H9 (cell line): ENCODE measurements at regions not wholly inside any gene's neighbourhood (a gene's known extent, or its start where the extent isn't known, plus 50 kb on each side); places are given as distances from the start of the nearest gene placed in this dataset.

Experiments used
- DNase-seq: peaks from one replicate; pipeline ENCODE4 v3.0.0-alpha.2; 2017
- H2AFZ ChIP-seq: one replicate; pipeline ENCODE4 v1.6.1; 2013; ENCODE audit warnings: mild to moderate bottlenecking, low read length, control low read depth, moderate library complexity
- H2AK5ac ChIP-seq: 2 replicates; pipeline ENCODE4 v1.6.1; 2013; ENCODE audit warnings: low read length, control low read depth, mixed read lengths; ENCODE audit not compliant: insufficient read length
- H2BK120ac ChIP-seq: one replicate; pipeline ENCODE4 v1.6.1; 2013; ENCODE audit warnings: low read depth, mild to moderate bottlenecking, low read length, control low read depth, inconsistent platforms; ENCODE audit not compliant: poor library complexity, severe bottlenecking
- H2BK12ac ChIP-seq: 2 replicates; pipeline ENCODE4 v1.6.1; 2013; ENCODE audit warnings: low read length, control low read depth, mixed read lengths, low read depth; ENCODE audit not compliant: insufficient read length
- H2BK15ac ChIP-seq: 2 replicates; pipeline ENCODE4 v1.6.1; 2013; ENCODE audit warnings: low read depth, low read length, control low read depth
- H2BK20ac ChIP-seq: one replicate; pipeline ENCODE4 v1.6.1; 2013; ENCODE audit warnings: low read depth, mild to moderate bottlenecking, low read length, control low read depth, inconsistent platforms; ENCODE audit not compliant: poor library complexity, severe bottlenecking
- H2BK5ac ChIP-seq: 2 replicates; pipeline ENCODE4 v1.6.1; 2013; ENCODE audit warnings: low read length, control low read depth, mixed read lengths; ENCODE audit not compliant: insufficient read length
- H3K14ac ChIP-seq: 2 replicates; pipeline ENCODE4 v1.6.1; 2013; ENCODE audit warnings: low read length, control low read depth; ENCODE audit not compliant: insufficient read depth
- H3K18ac ChIP-seq: 2 replicates; pipeline ENCODE4 v1.6.1; 2013; ENCODE audit warnings: low read depth, mild to moderate bottlenecking, mixed read lengths, low read length, control low read depth; ENCODE audit not compliant: insufficient read length
- H3K23ac ChIP-seq: 2 replicates; pipeline ENCODE4 v1.6.1; 2013; ENCODE audit warnings: low read length, control low read depth, mixed read lengths, low read depth; ENCODE audit not compliant: insufficient read length
- H3K23me2 ChIP-seq: 2 replicates; pipeline ENCODE4 v1.6.1; 2013; ENCODE audit warnings: low read depth, mild to moderate bottlenecking, mixed read lengths, low read length, control low read depth; ENCODE audit not compliant: insufficient read length, poor library complexity, severe bottlenecking
- H3K27ac ChIP-seq: 2 replicates; pipeline ENCODE4 v1.5.1; 2013; ENCODE audit warnings: low read length, control low read depth, mixed read lengths, low read depth; ENCODE audit not compliant: insufficient read length
- H3K27me3 ChIP-seq: 2 replicates; pipeline ENCODE4 v1.6.1; 2013; ENCODE audit warnings: low read length, control low read depth, inconsistent platforms; ENCODE audit not compliant: insufficient read depth
- H3K4ac ChIP-seq: 2 replicates; pipeline ENCODE4 v1.6.1; 2013; ENCODE audit warnings: low read depth, mild to moderate bottlenecking, control low read depth, inconsistent platforms, low read length, moderate library complexity
- H3K4me1 ChIP-seq: 2 replicates; pipeline ENCODE4 v1.6.1; 2013; ENCODE audit warnings: low read length, control low read depth, inconsistent platforms; ENCODE audit not compliant: insufficient read depth
- H3K4me2 ChIP-seq: 2 replicates; pipeline ENCODE4 v1.6.1; 2013; ENCODE audit warnings: low read length, control low read depth, mixed read lengths; ENCODE audit not compliant: insufficient read length, insufficient read depth
- H3K56ac ChIP-seq: 2 replicates; pipeline ENCODE4 v1.6.1; 2013; ENCODE audit warnings: low read depth, mild to moderate bottlenecking, mixed read lengths, low read length, control low read depth; ENCODE audit not compliant: insufficient read length
- H3K79me1 ChIP-seq: 2 replicates; pipeline ENCODE4 v1.6.1; 2013; ENCODE audit warnings: low read depth, mild to moderate bottlenecking, moderate library complexity, low read length, control low read depth, inconsistent platforms; ENCODE audit not compliant: insufficient read depth, poor library complexity, severe bottlenecking
- H3K79me2 ChIP-seq: 2 replicates; pipeline ENCODE4 v1.6.1; 2013; ENCODE audit warnings: low read length, control low read depth, inconsistent platforms; ENCODE audit not compliant: insufficient read depth
- H3K9ac ChIP-seq: 2 replicates; pipeline ENCODE4 v1.6.1; 2013; ENCODE audit warnings: low read length, control low read depth, mixed read lengths; ENCODE audit not compliant: insufficient read length; ENCODE audit errors: extremely low read depth
- H3K9me3 ChIP-seq: one replicate; pipeline ENCODE4 v1.6.1; 2013; ENCODE audit warnings: low read depth, low read length, inconsistent platforms; ENCODE audit not compliant: control insufficient read depth
- H3T11ph ChIP-seq: one replicate; pipeline ENCODE4 v1.6.1; 2013; ENCODE audit warnings: mild to moderate bottlenecking, low read length, control low read depth, inconsistent platforms
- H4K20me1 ChIP-seq: one replicate; pipeline ENCODE4 v1.6.1; 2013; ENCODE audit not compliant: control insufficient read depth, insufficient read length, insufficient read depth
- H4K5ac ChIP-seq: 2 replicates; pipeline ENCODE4 v1.6.1; 2013; ENCODE audit warnings: low read depth, mild to moderate bottlenecking, mixed read lengths, low read length, control low read depth; ENCODE audit not compliant: insufficient read length
- H4K8ac ChIP-seq: replicated peaks from 2 replicates; pipeline ENCODE4 v1.6.1; 2013; ENCODE audit warnings: low read length, control low read depth, mixed read lengths, low read depth; ENCODE audit not compliant: insufficient read length
- H4K91ac ChIP-seq: 2 replicates; pipeline ENCODE4 v1.6.1; 2013; ENCODE audit warnings: low read depth, mild to moderate bottlenecking, moderate library complexity, mixed read lengths, low read length, control low read depth; ENCODE audit not compliant: insufficient read length
- H3K27ac Mint-ChIP-seq, 3 experiments: 2 replicates in 2 of 3; 3 replicates in 1 of 3; pipeline ENCODE4 v1.8.0; 2020 to 2021; ENCODE audit warnings: mixed read lengths in 3 of 3, mild to moderate bottlenecking in 1 of 3, moderate library complexity in 1 of 3
- H3K27me3 Mint-ChIP-seq: 2 replicates; pipeline ENCODE4 v1.8.0; 2021; ENCODE audit warnings: low read depth, mild to moderate bottlenecking, moderate library complexity, mixed read lengths
- H3K36me3 Mint-ChIP-seq, 3 experiments: 2 replicates in 2 of 3; 3 replicates in 1 of 3; pipeline ENCODE4 v1.8.0; 2020 to 2021; ENCODE audit warnings: low read depth in 3 of 3, mixed read lengths in 3 of 3; ENCODE audit not compliant: insufficient read depth in 1 of 3
- H3K4me1 Mint-ChIP-seq, 2 experiments: 2 replicates each; pipeline ENCODE4 v1.8.0; 2020; ENCODE audit warnings: mixed read lengths in 2 of 2
- H3K4me3 Mint-ChIP-seq, 2 experiments: 2 replicates in 1 of 2; 3 replicates in 1 of 2; pipeline ENCODE4 v1.8.0; 2020 to 2021; ENCODE audit warnings: mild to moderate bottlenecking in 2 of 2, mixed read lengths in 2 of 2, moderate library complexity in 1 of 2
- H3K9me3 Mint-ChIP-seq, 2 experiments: 2 replicates in 1 of 2; 3 replicates in 1 of 2; pipeline ENCODE4 v1.8.0; 2020; ENCODE audit warnings: mild to moderate bottlenecking in 2 of 2, mixed read lengths in 2 of 2, moderate library complexity in 1 of 2
- WGBS: extraction: QIAGEN DNeasy Blood & Tissue Kit; methylation state at CpG from one replicate; pipeline ENCODE4 v1.1.7; 2013; ENCODE audit warnings: missing lambda C conversion rate, low lambda C conversion rate, mixed read lengths; ENCODE audit not compliant: insufficient read length; ENCODE audit errors: extremely low coverage; 5-methylcytosine and 5-hydroxymethylcytosine counted together
- TF ChIP-seq, protein P1 (sequence below): fragments of 200-600 bp; sonication (generic); conservative IDR thresholded peaks from 3 replicates; pipeline ENCODE4 v1.8.0; 2021; ENCODE audit warnings: antibody characterized with exemption, mild to moderate bottlenecking

- no peak overlapping the region for H2BK5ac ChIP-seq
- no peaks in the 10 kb centered on the region for H3K23me2 ChIP-seq
- no peak overlapping the region for H3K23ac ChIP-seq
- no peak overlapping the region for H3K4ac ChIP-seq
- no peak overlapping the region for H3K9ac ChIP-seq
- H3K27me3 ChIP-seq: no peaks in the 10 kb centered on the region
- H2BK15ac ChIP-seq: no peak overlapping the region
- no peak for DNase-seq
- Mint-ChIP-seq H3K36me3 (peaks cover 0 to 5% (median 3%) of the 10 kb centered on the region in 3 experiments; a peak in 4 of 7 replicates), H3K27ac (no peak overlapping the region), H3K9me3 (peaks cover 5 to 7% of the 10 kb centered on the region in 2 experiments; a peak in 4 of 5 replicates), H3K4me3 (no peak overlapping the region), H3K27me3 (no peaks in the 10 kb centered on the region), H3K4me1 (no peaks in the 10 kb centered on the region)
- no peak overlapping the region for H3K18ac ChIP-seq
- H3K4me2 ChIP-seq: no peak overlapping the region
- no peak overlapping the region for H4K91ac ChIP-seq
- H3K56ac ChIP-seq: no peak overlapping the region
- H3K4me1 ChIP-seq: no peaks in the 10 kb centered on the region
- no peak overlapping the region for H2BK120ac ChIP-seq
- H3K27ac ChIP-seq: no peak overlapping the region
- no peak overlapping the region for H3K14ac ChIP-seq
- H4K20me1 ChIP-seq: no peaks in the 10 kb centered on the region
- H3K79me1 ChIP-seq: no peaks in the 10 kb centered on the region
- no peak overlapping the region for H4K5ac ChIP-seq
- H3K9me3 ChIP-seq: no peaks in the 10 kb centered on the region
- H2AK5ac ChIP-seq: no peak overlapping the region
- TF ChIP-seq, protein P1, sequence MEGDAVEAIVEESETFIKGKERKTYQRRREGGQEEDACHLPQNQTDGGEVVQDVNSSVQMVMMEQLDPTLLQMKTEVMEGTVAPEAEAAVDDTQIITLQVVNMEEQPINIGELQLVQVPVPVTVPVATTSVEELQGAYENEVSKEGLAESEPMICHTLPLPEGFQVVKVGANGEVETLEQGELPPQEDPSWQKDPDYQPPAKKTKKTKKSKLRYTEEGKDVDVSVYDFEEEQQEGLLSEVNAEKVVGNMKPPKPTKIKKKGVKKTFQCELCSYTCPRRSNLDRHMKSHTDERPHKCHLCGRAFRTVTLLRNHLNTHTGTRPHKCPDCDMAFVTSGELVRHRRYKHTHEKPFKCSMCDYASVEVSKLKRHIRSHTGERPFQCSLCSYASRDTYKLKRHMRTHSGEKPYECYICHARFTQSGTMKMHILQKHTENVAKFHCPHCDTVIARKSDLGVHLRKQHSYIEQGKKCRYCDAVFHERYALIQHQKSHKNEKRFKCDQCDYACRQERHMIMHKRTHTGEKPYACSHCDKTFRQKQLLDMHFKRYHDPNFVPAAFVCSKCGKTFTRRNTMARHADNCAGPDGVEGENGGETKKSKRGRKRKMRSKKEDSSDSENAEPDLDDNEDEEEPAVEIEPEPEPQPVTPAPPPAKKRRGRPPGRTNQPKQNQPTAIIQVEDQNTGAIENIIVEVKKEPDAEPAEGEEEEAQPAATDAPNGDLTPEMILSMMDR: no peak
- H4K8ac ChIP-seq: no peak overlapping the region
- H2AFZ ChIP-seq: no peak overlapping the region
- H3T11ph ChIP-seq: no peak overlapping the region
- no peak overlapping the region for H2BK20ac ChIP-seq
- no peak overlapping the region for H2BK12ac ChIP-seq
- no CpG with 5 or more reads among the region's 1 CpG for WGBS
- no peaks in the 10 kb centered on the region for H3K79me2 ChIP-seq
These were observed 175.5 kb upstream of the CADM2 start for GRCh38 chr3:84783281-84783680.
